Pancreas (tissue), 10 donors: ENCODE measurements at regions not wholly inside any gene's neighbourhood (a gene's known extent, or its start where the extent isn't known, plus 50 kb on each side); places are given as distances from the start of the nearest gene placed in this dataset.

ENCODE experiments used
- ATAC-seq, 4 donors: fragments of 200-7000 bp; cut with Tn5 transposase; one replicate each; pipeline versions ENCODE4 v1.8.0 to v1.9.1; 2020; ENCODE audit warnings: mild to moderate bottlenecking in 4 of 4, moderate library complexity in 4 of 4
- DNase-seq, 6 donors: peaks; one replicate each; pipeline ENCODE4 v3.0.0-alpha.2; 2020
- FAIRE-seq: peaks from 2 replicates; lab custom pipeline; 2012; peaks lifted over from hg19 to GRCh38; lab: Jason Lieb, UNC
- H3K27ac ChIP-seq, 4 donors: fragments of 200-600 bp; sonication (generic); 1 replicate in 3 of 4; 2 replicates in 1 of 4; pipeline versions ENCODE4 v1.5.0 to v1.8.0; 2020
- H3K27me3 ChIP-seq, 4 donors: fragments of 200-600 bp; one replicate each; pipeline ENCODE4 v1.8.0; 2021
- H3K36me3 ChIP-seq, 3 donors: fragments of 200-600 bp; sonication (generic) in 1 of 3; one replicate each; pipeline versions ENCODE4 v1.5.0 to v1.8.0; 2020 to 2021
- H3K4me1 ChIP-seq, 3 donors: fragments of 200-600 bp; one replicate each; pipeline ENCODE4 v1.8.0; 2021
- H3K4me3 ChIP-seq, 4 donors: fragments of 200-600 bp; sonication (generic) in 2 of 4; one replicate each; pipeline versions ENCODE4 v1.5.0 to v1.8.0; 2020 to 2021
- H3K9me3 ChIP-seq, 4 donors: fragments of 200-600 bp; one replicate each; pipeline ENCODE4 v1.8.0; 2021
- CTCF ChIP-seq, 4 donors: fragments of 200-600 bp; sonication (generic) in 3 of 4; IDR thresholded peaks; one replicate each; pipeline versions ENCODE4 v1.5.0 to v1.8.0; 2021; ENCODE audit warnings: antibody characterized with exemption in 4 of 4
- WGBS, 2 donors: extraction: QIAGEN DNeasy Blood & Tissue Kit; methylation state at CpG; one replicate each; pipeline ENCODE4 v1.1.7; 2013; 5-methylcytosine and 5-hydroxymethylcytosine counted together
- intact Hi-C, 3 donors: fragments of 100-400 bp; cut with DNase I; formaldehyde crosslinking; loops; one replicate each; pipeline versions ENCODE4 v1.11.1 to v1.14.2; 2022
- donor health status: healthy with polysubstance abuse.
- donor health status: DM: no; HTN: no; CAD: no; lungs with moderate emphysema.
- donor health status: DM: no; HTN: no; CAD: no.
- donor health status: control.
- donor health status: control.
- donor health status: Bipolar disorder and iron deficiency.
- donor health status: DM: yes; HTN: yes; CAD: no.
- donor health status: DM: no; HTN: no; CAD: no.
- donor health status: DM: no; HTN: no; CAD: no.
- donor health status: DM: yes; HTN: yes; CAD: no.

GRCh38 chr19:29098863-29099481 lies 114.0 kb downstream of the UQCRFS1 start:
- FAIRE-seq, result no peak
- intact Hi-C loops, result no loop called here
- H3K9me3 ChIP-seq, result no peaks in the 10 kb centered on the region
- peak in 3 of 4 donors; percentile 77 to 92 (median 77) for ATAC-seq
- no peaks in the 10 kb centered on the region for H3K27me3 ChIP-seq
- H3K27ac ChIP-seq, result no peak overlapping the region
- 43 to 51% methylated on average over 10 of the region's 10 CpGs for WGBS, 2 donors
- no peaks in the 10 kb centered on the region for H3K36me3 ChIP-seq
- DNase-seq, result peak in 1 of 6 donors; percentile 9
- H3K4me1 ChIP-seq, result no peaks in the 10 kb centered on the region
- H3K4me3 ChIP-seq, result no peak overlapping the region
- no peak for TF ChIP-seq CTCF (IDR thresholded peaks at IDR 0.05)

- no peak for FAIRE-seq
- no peak for ATAC-seq
- TF ChIP-seq CTCF (IDR thresholded peaks at IDR 0.05), result no peak
- Histone ChIP-seq H3K4me1 (no peaks in the 10 kb centered on the region), H3K9me3 (no peaks in the 10 kb centered on the region), H3K27ac (no peak overlapping the region), H3K27me3 (no peaks in the 10 kb centered on the region), H3K36me3 (no peaks in the 10 kb centered on the region), H3K4me3 (no peak overlapping the region)
- intact Hi-C loops, result no loop called here
- DNase-seq, result no peak
- WGBS, 2 donors, result 63 to 72% methylated on average over 8 of the region's 8 CpGs
These were observed 114.9 kb downstream of the UQCRFS1 start for GRCh38 chr19:29098091-29098490.

- no peaks in the 10 kb centered on the region for H3K27me3 ChIP-seq
- WGBS, 2 donors, result 58 to 63% methylated on average over 2 of the region's 2 CpGs
- FAIRE-seq, result no peak
- no peaks in the 10 kb centered on the region for H3K4me1 ChIP-seq
- DNase-seq, result no peak
- no peak overlapping the region for H3K4me3 ChIP-seq
- intact Hi-C loops, result no loop called here
- TF ChIP-seq CTCF (IDR thresholded peaks at IDR 0.05), result no peak
- no peak for ATAC-seq
- H3K27ac ChIP-seq, result no peak overlapping the region
- no peaks in the 10 kb centered on the region for H3K9me3 ChIP-seq
- H3K36me3 ChIP-seq, result no peaks in the 10 kb centered on the region
These were observed 116.1 kb downstream of the UQCRFS1 start for GRCh38 chr19:29096896-29097295.

DNA sequence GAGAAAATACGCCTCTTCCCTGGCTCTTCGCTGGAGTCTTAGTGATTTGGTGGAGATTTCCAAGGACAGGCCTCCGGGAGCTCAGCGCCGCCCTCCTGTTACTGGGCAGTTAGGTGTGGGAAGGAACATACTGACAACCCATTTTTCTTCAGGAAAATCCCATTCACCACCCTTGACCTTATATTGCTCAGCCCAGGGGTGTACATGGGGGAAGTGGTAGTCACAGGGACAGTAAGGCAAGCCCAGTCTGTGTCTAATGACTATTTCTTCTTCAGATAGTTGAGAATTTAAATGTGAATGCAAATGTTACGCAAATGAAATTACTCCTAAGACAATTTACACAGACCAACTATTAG lies 119.4 kb downstream of the UQCRFS1 start:
- Histone ChIP-seq H3K27me3 (no peaks in the 10 kb centered on the region), H3K27ac (no peak overlapping the region), H3K9me3 (no peaks in the 10 kb centered on the region), H3K4me3 (no peak overlapping the region), H3K4me1 (no peaks in the 10 kb centered on the region), H3K36me3 (no peaks in the 10 kb centered on the region)
- intact Hi-C loops, result no loop called here
- ATAC-seq (peak in 1 of 4 donors; percentile 18), DNase-seq (no peak), FAIRE-seq (no peak)
- TF ChIP-seq CTCF (IDR thresholded peaks at IDR 0.05), result no peak
- WGBS, 2 donors, result 83 to 86% methylated on average over 6 of the region's 6 CpGs

DNA sequence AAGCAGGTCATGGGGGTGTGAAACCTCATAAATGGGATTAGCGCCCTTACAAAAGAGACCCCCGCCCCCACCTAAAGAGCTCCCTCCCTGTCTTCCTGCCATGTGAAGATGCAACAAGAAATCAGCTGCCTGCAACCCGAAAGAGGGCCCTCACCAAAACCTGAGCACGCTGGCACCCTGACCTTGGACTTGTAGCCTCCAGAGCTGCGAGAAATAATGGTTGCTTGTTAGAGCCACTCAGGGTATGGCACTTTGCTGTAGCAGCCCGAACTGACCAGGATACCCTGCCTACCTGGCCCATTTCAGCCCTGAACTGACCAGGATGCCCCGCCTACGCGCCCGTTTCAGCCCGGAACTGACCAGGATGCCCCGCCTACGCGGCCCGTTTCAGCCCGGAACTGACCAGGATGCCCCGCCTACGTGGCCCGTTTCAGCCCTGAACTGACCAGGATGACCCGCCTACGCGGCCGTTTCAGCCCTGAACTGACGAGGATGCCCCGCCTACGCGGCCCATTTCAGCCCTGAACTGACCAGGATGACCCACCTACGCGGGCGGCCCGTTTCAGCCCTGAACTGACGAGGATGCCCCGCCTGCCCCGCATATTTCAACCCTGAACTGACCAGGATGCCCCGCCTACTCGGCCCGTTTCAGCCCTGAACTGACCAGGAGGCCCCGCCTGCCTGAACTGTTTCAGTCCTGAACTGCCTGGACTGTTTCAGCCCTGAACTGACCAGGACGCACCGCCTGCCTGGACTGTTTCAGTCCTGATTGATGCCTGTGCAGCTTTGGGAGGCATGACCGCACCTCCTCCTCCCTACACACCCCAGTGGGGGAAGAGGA lies 120.0 kb downstream of the UQCRFS1 start:
- FAIRE-seq (no peak), ATAC-seq (peak in 2 of 4 donors; percentile 43 to 57), DNase-seq (peak in 1 of 6 donors; percentile 33)
- no peaks in the 10 kb centered on the region for H3K27me3 ChIP-seq
- TF ChIP-seq CTCF (IDR thresholded peaks at IDR 0.05), result no peak
- no peaks in the 10 kb centered on the region for H3K36me3 ChIP-seq
- H3K27ac ChIP-seq, result no peak overlapping the region
- H3K4me3 ChIP-seq, result no peak overlapping the region
- intact Hi-C loops, result no loop called here
- H3K9me3 ChIP-seq, result no peaks in the 10 kb centered on the region
- no peaks in the 10 kb centered on the region for H3K4me1 ChIP-seq
- 84 to 89% methylated on average over 41 of the region's 41 CpGs for WGBS, 2 donors
